KMS-11 (cell line): ENCODE measurements at regions not wholly inside any gene's neighbourhood (a gene's known extent, or its start where the extent isn't known, plus 50 kb on each side); places are given as distances from the start of the nearest gene placed in this dataset.
"Not testable (repeated sequence)": the region's sequence is repeated elsewhere in the genome, so short reads cannot be mapped to it uniquely, and the experiment has no call there.

Experiments
- H2AFZ ChIP-seq: fragments of 200-600 bp; sonication (generic); 2 replicates; pipeline ENCODE4 v1.6.1; 2016; ENCODE audit warnings: antibody characterized with exemption, mixed run types, low read depth
- H3K27ac ChIP-seq: fragments of 200-600 bp; sonication (generic); 2 replicates; pipeline ENCODE4 v1.6.1; 2016; ENCODE audit warnings: mild to moderate bottlenecking, mixed run types
- H3K27me3 ChIP-seq: fragments of 200-600 bp; sonication (generic); 2 replicates; pipeline ENCODE4 v1.6.1; 2017; ENCODE audit warnings: mild to moderate bottlenecking, low read depth, mixed run types, moderate library complexity; ENCODE audit not compliant: insufficient read depth
- H3K36me3 ChIP-seq: fragments of 200-600 bp; sonication (generic); 2 replicates; pipeline ENCODE4 v1.6.1; 2017; ENCODE audit warnings: mild to moderate bottlenecking, mixed run types; ENCODE audit not compliant: insufficient read depth
- H3K4me1 ChIP-seq: fragments of 200-600 bp; sonication (generic); 2 replicates; pipeline ENCODE4 v1.6.1; 2016; ENCODE audit warnings: mild to moderate bottlenecking, low read depth, mixed run types; ENCODE audit not compliant: poor library complexity, severe bottlenecking
- H3K4me2 ChIP-seq: fragments of 200-600 bp; sonication (generic); 2 replicates; pipeline ENCODE4 v1.7.0; 2016; ENCODE audit warnings: mild to moderate bottlenecking, mixed run types
- H3K4me3 ChIP-seq: fragments of 200-600 bp; sonication (generic); IDR thresholded peaks from 2 replicates; pipeline ENCODE4 v1.6.1; 2017; ENCODE audit warnings: low read depth, low read length, mixed read lengths; ENCODE audit not compliant: insufficient read depth
- H3K79me2 ChIP-seq: fragments of 200-600 bp; sonication (generic); 2 replicates; pipeline ENCODE4 v1.6.1; 2016; ENCODE audit warnings: low read depth, mixed run types; ENCODE audit not compliant: insufficient read depth
- H3K9ac ChIP-seq: fragments of 200-600 bp; sonication (generic); 2 replicates; pipeline ENCODE4 v1.6.1; 2016; ENCODE audit warnings: mild to moderate bottlenecking, mixed run types
- H4K20me1 ChIP-seq: fragments of 200-600 bp; sonication (generic); 2 replicates; pipeline ENCODE4 v1.6.1; 2016; ENCODE audit warnings: mild to moderate bottlenecking, mixed run types; ENCODE audit not compliant: insufficient read depth

GRCh38 chr11:49782000-49782399, 170.2 kb upstream of the OR4C13 start:
- H3K27me3 ChIP-seq, H3K4me3 ChIP-seq, H4K20me1 ChIP-seq, H3K4me2 ChIP-seq, H3K36me3 ChIP-seq, H3K4me1 ChIP-seq, H3K9ac ChIP-seq, H2AFZ ChIP-seq, H3K27ac ChIP-seq, H3K79me2 ChIP-seq: not testable (repeated sequence)

DNA sequence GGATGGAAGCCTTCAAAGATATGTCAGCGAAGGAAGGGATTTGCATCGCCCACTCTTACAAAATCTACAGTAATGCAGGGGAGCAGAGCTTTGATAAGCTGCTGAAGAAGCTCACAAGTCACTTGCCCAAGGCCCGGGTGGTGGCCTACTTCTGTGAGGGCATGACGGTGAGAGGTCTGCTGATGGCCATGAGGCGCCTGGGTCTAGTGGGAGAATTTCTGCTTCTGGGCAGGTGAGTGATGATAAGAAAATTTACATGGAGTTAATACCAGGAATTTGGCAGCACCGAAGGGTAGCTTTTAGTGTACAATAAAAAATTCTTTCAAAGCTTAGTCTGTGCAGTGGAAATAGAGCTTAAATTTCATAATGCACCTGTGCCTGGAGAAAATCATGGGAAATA, 168.3 kb upstream of the OR4C13 start:
- H3K4me3 ChIP-seq, H3K9ac ChIP-seq, H3K79me2 ChIP-seq, H4K20me1 ChIP-seq, H3K4me1 ChIP-seq, H2AFZ ChIP-seq, H3K36me3 ChIP-seq, H3K27me3 ChIP-seq, H3K4me2 ChIP-seq, H3K27ac ChIP-seq: not testable (repeated sequence)

GRCh38 chr11:49789787-49790186, 162.4 kb upstream of the OR4C13 start:
- not testable (repeated sequence) for H3K4me2 ChIP-seq, H3K79me2 ChIP-seq, H3K4me1 ChIP-seq, H4K20me1 ChIP-seq, H3K4me3 ChIP-seq, H3K9ac ChIP-seq, H2AFZ ChIP-seq, H3K27ac ChIP-seq, H3K36me3 ChIP-seq, H3K27me3 ChIP-seq

DNA sequence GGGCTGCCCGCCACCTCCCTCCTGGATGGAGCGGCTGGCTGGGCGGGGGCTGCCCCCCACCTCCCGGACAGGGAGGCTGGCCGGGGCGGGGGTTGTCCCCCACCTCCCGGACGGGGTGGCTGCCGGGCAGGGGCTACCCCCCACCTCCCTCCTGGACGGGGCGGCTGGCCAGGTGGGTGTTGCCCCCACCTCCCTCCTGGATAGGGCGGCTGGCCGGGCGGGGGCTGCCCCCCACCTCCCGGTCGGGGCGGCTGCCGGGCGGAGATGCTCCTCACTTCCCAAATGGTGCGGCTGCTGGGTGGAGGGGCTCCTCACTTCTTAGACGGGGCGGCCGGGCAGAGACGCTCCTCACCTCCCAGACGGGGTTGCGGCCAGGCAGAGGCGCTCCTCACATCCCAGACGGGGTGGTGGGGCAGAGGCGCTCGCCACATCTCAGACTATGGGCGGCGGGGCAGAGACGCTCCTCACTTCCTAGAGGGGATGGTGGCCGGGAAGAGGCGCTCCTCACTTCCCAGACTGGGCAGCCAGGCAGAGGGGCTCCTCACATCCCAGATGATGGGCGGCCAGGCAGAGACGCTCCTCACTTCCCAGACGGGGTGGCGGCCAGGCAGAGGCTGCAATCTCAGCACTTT, 153.9 kb upstream of the OR4C13 start:
- H3K79me2 ChIP-seq, H3K27ac ChIP-seq, H4K20me1 ChIP-seq, H3K27me3 ChIP-seq, H2AFZ ChIP-seq, H3K4me2 ChIP-seq, H3K36me3 ChIP-seq, H3K9ac ChIP-seq, H3K4me3 ChIP-seq, H3K4me1 ChIP-seq: not testable (repeated sequence)

- H3K4me2 ChIP-seq, H3K4me1 ChIP-seq, H2AFZ ChIP-seq, H3K27me3 ChIP-seq, H3K4me3 ChIP-seq, H3K9ac ChIP-seq, H3K27ac ChIP-seq, H3K79me2 ChIP-seq, H3K36me3 ChIP-seq, H4K20me1 ChIP-seq: not testable (repeated sequence)
Measured at GRCh38 chr11:49817705-49818430, 134.3 kb upstream of the OR4C13 start.

GRCh38 chr11:49823188-49823587, 129.0 kb upstream of the OR4C13 start:
- H3K4me3 ChIP-seq, H3K27me3 ChIP-seq, H3K4me2 ChIP-seq, H3K4me1 ChIP-seq, H3K79me2 ChIP-seq, H3K9ac ChIP-seq, H4K20me1 ChIP-seq, H2AFZ ChIP-seq, H3K36me3 ChIP-seq, H3K27ac ChIP-seq: not testable (repeated sequence)

- not testable (repeated sequence) for H3K4me3 ChIP-seq, H3K79me2 ChIP-seq, H3K9ac ChIP-seq, H3K36me3 ChIP-seq, H3K4me1 ChIP-seq, H3K4me2 ChIP-seq, H3K27me3 ChIP-seq, H4K20me1 ChIP-seq, H2AFZ ChIP-seq, H3K27ac ChIP-seq
Measured at GRCh38 chr11:49850541-49850940, 101.7 kb upstream of the OR4C13 start.
